ENCODE measurements at regions not wholly inside any gene's neighbourhood (a gene's known extent, or its start where the extent isn't known, plus 50 kb on each side); places are given as distances from the start of the nearest gene placed in this dataset.

- H3K9me3 ChIP-seq: no peaks in the 10 kb centered on the region
- DNase-seq (no peak), ATAC-seq (no peak)
- H3K27me3 ChIP-seq (ENCODE audit: low read depth): no peaks in the 10 kb centered on the region
- TF ChIP-seq, protein P1, sequence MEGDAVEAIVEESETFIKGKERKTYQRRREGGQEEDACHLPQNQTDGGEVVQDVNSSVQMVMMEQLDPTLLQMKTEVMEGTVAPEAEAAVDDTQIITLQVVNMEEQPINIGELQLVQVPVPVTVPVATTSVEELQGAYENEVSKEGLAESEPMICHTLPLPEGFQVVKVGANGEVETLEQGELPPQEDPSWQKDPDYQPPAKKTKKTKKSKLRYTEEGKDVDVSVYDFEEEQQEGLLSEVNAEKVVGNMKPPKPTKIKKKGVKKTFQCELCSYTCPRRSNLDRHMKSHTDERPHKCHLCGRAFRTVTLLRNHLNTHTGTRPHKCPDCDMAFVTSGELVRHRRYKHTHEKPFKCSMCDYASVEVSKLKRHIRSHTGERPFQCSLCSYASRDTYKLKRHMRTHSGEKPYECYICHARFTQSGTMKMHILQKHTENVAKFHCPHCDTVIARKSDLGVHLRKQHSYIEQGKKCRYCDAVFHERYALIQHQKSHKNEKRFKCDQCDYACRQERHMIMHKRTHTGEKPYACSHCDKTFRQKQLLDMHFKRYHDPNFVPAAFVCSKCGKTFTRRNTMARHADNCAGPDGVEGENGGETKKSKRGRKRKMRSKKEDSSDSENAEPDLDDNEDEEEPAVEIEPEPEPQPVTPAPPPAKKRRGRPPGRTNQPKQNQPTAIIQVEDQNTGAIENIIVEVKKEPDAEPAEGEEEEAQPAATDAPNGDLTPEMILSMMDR (IDR thresholded peaks at IDR 0.05): no peak
- intact Hi-C loops (cut with DNase I): no loop called here
- no peak overlapping the region for H3K27ac ChIP-seq
- no peaks in the 10 kb centered on the region for H3K4me1 ChIP-seq
- H3K4me3 ChIP-seq: no peak overlapping the region
- H3K36me3 ChIP-seq: no peaks in the 10 kb centered on the region
These were observed 236.0 kb upstream of the JAG1 start for GRCh38 chr20:10909803-10910202.

DNA sequence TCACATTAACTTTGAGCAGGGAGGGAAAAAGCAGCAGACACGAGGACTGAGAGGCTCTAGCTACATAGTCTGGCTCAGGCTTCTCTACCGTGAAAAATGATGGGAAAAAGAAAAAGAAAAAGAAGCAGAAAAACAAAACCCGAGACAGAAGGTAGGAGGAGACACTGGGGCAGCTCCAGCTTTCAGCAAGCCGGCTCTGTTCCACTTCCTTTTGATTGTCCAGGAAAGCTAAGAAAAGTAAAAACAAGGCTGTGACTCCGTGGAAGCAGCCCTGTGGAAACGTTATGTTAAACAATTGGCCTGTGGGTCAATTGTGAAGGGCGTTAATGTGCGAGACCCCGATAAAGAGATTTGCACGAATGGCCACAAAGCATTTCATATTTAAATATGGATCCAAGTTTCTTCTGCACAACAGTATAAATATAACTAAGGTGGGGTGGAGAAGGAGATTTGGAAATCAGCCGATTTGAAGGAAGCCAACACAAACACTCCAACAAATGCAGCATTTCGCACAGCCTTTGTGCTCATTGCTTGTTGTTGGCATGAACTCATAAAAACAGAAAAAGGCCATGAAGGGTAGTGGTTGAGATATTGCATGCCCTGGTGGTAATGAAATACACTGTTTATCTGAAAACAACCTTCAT lies 236.9 kb upstream of the JAG1 start:
- TF ChIP-seq, protein P1 (IDR thresholded peaks at IDR 0.05): no peak
- no peaks in the 10 kb centered on the region for H3K9me3 ChIP-seq
- intact Hi-C loops (cut with DNase I): no loop called here
- no peaks in the 10 kb centered on the region for H3K36me3 ChIP-seq
- H3K4me1 ChIP-seq: no peaks in the 10 kb centered on the region
- peak overlapping the region; percentile 2 for H3K4me3 ChIP-seq
- ATAC-seq (peak; percentile 29 to 62), DNase-seq (no peak)
- no peaks in the 10 kb centered on the region for H3K27me3 ChIP-seq (ENCODE audit: low read depth)
- H3K27ac ChIP-seq: no peak overlapping the region

DNA sequence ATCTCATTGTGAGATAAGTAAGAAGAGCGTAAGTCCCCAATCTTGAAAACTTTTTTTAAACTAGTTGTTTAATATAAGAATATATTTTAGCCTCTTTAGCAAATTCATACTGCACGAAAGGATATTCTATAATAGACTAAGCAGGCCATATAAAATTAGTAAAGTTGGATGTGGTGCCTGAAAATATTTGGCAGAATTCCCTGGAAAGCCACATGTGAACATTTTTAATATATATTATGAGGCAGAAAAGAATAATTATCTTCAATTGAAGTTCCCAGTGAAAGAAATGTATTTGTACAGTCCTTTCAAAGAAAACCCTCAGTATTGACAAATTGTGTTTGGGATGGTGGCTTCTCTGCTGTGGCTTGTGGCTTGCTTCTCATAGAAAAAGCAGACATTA lies 237.5 kb upstream of the JAG1 start:
- Histone ChIP-seq H3K27ac (no peak overlapping the region), H3K9me3 (no peaks in the 10 kb centered on the region), H3K4me1 (no peaks in the 10 kb centered on the region), H3K4me3 (no peak overlapping the region), H3K36me3 (no peaks in the 10 kb centered on the region), H3K27me3 (ENCODE audit: low read depth) (no peaks in the 10 kb centered on the region)
- intact Hi-C loops (cut with DNase I): no loop called here
- TF ChIP-seq, protein P1 (IDR thresholded peaks at IDR 0.05): no peak
- no peak for DNase-seq
- ATAC-seq: no peak

- TF ChIP-seq, protein P1 (IDR thresholded peaks at IDR 0.05): no peak
- H3K4me3 ChIP-seq: no peak overlapping the region
- H3K27ac ChIP-seq: no peak overlapping the region
- no peaks in the 10 kb centered on the region for H3K27me3 ChIP-seq (ENCODE audit: low read depth)
- intact Hi-C loops (cut with DNase I): no loop called here
- ATAC-seq (no peak), DNase-seq (no peak)
- no peaks in the 10 kb centered on the region for H3K9me3 ChIP-seq
- H3K36me3 ChIP-seq: no peaks in the 10 kb centered on the region
- H3K4me1 ChIP-seq: no peaks in the 10 kb centered on the region
These were observed 242.0 kb upstream of the JAG1 start for GRCh38 chr20:10915815-10916214.

- DNase-seq: no peak
- Histone ChIP-seq H3K4me3 (no peak overlapping the region), H3K4me1 (no peaks in the 10 kb centered on the region), H3K36me3 (no peaks in the 10 kb centered on the region), H3K27ac (no peak overlapping the region), H3K9me3 (no peaks in the 10 kb centered on the region), H3K27me3 (ENCODE audit: low read depth) (no peaks in the 10 kb centered on the region)
- TF ChIP-seq, protein P1 (IDR thresholded peaks at IDR 0.05): no peak
- intact Hi-C loops (cut with DNase I): no loop called here
- no peak for ATAC-seq
These were observed 242.5 kb upstream of the JAG1 start for GRCh38 chr20:10916312-10916711.
